HepG2 (cell line): ENCODE measurements at regions not wholly inside any gene's neighbourhood (a gene's known extent, or its start where the extent isn't known, plus 50 kb on each side); places are given as distances from the start of the nearest gene placed in this dataset.

Experiments
- AGO1 ChIP-seq: fragments of 200-400 bp; formaldehyde crosslinking; IDR thresholded peaks from 2 replicates; pipeline ENCODE4 v1.6.1; 2017; ENCODE audit warnings: mild to moderate bottlenecking, low read depth, low read length, moderate library complexity; ENCODE audit not compliant: poor library complexity, severe bottlenecking
- BRCA1 ChIP-seq: sonication (generic); formaldehyde crosslinking; IDR thresholded peaks from 2 replicates; pipeline ENCODE4 v1.4.0; 2020; ENCODE audit warnings: missing genetic modification reagents
- CTCF ChIP-seq: sonication (generic); formaldehyde crosslinking; IDR thresholded peaks from 2 replicates; pipeline ENCODE4 v1.5.0; 2020; ENCODE audit warnings: mild to moderate bottlenecking, missing genetic modification reagents, moderate library complexity
- SIN3A ChIP-seq: IDR thresholded peaks from 2 replicates; pipeline ENCODE4 v1.6.1; 2011; ENCODE audit warnings: low read depth, mild to moderate bottlenecking, control low read depth, low read length, borderline replicate concordance
- SPEN ChIP-seq: sonication (generic); formaldehyde crosslinking; IDR thresholded peaks from 2 replicates; pipeline ENCODE4 v1.5.1; 2020; ENCODE audit warnings: low read depth, mild to moderate bottlenecking, missing genetic modification reagents
- ZFP36 ChIP-seq: fragments of 150-350 bp; IDR thresholded peaks from 2 replicates; pipeline ENCODE4 v1.6.1; 2018; ENCODE audit warnings: borderline replicate concordance, low read length, low read depth; ENCODE audit not compliant: partially characterized antibody
- ZNF18 ChIP-seq: sonication (generic); formaldehyde crosslinking; IDR thresholded peaks from 2 replicates; pipeline ENCODE4 v1.8.0; 2022; ENCODE audit warnings: mild to moderate bottlenecking, missing genetic modification reagents; ENCODE audit not compliant: insufficient replicate concordance

- no peak for TF ChIP-seq ZFP36
- TF ChIP-seq BRCA1 (CRISPR knock-in tag), result no peak
- no peak for TF ChIP-seq CTCF
- TF ChIP-seq SPEN (CRISPR knock-in tag), result no peak
- no peak for TF ChIP-seq AGO1
- TF ChIP-seq ZNF18, result no peak
- no peak for TF ChIP-seq SIN3A
These were observed 406.8 kb downstream of the SHQ1 start for GRCh38 chr3:72441284-72441994.
